Endodermal cell (in vitro differentiated cells): ENCODE measurements at regions not wholly inside any gene's neighbourhood (a gene's known extent, or its start where the extent isn't known, plus 50 kb on each side); places are given as distances from the start of the nearest gene placed in this dataset.
"Not testable (repeated sequence)": the region's sequence is repeated elsewhere in the genome, so short reads cannot be mapped to it uniquely, and the experiment has no call there.

Experiments
- DNase-seq: peaks from one replicate; pipeline ENCODE4 v3.0.0-alpha.2; 2017
- H3K27ac ChIP-seq: 2 replicates; pipeline ENCODE4 v1.5.1; 2013; ENCODE audit warnings: mild to moderate bottlenecking, low read depth, low read length, moderate library complexity
- H3K27me3 ChIP-seq: 2 replicates; pipeline ENCODE4 v1.6.1; 2013; ENCODE audit warnings: mild to moderate bottlenecking, low read length, moderate library complexity; ENCODE audit not compliant: insufficient read depth, control insufficient read depth, poor library complexity, severe bottlenecking
- H3K36me3 ChIP-seq: 2 replicates; pipeline ENCODE4 v1.7.0; 2013; ENCODE audit warnings: mild to moderate bottlenecking, low read length, moderate library complexity; ENCODE audit not compliant: control insufficient read depth, insufficient read depth
- H3K4me1 ChIP-seq: one replicate; pipeline ENCODE4 v1.7.0; 2013; ENCODE audit warnings: low read length; ENCODE audit not compliant: control insufficient read depth, insufficient read depth
- H3K4me3 ChIP-seq: 2 replicates; pipeline ENCODE4 v1.5.1; 2013; ENCODE audit warnings: mild to moderate bottlenecking, low read length, moderate library complexity
- H3K9ac ChIP-seq: 2 replicates; pipeline ENCODE4 v1.6.1; 2013; ENCODE audit warnings: mild to moderate bottlenecking, low read length, moderate library complexity; ENCODE audit not compliant: poor library complexity, severe bottlenecking; ENCODE audit errors: extremely low read depth
- H3K9me3 ChIP-seq: 2 replicates; pipeline ENCODE4 v1.6.1; 2013; ENCODE audit warnings: mild to moderate bottlenecking, low read length, moderate library complexity; ENCODE audit not compliant: control insufficient read depth
- H3K27ac Mint-ChIP-seq: 2 replicates; pipeline ENCODE4 v1.8.0; 2020; ENCODE audit warnings: mixed read lengths
- H3K27me3 Mint-ChIP-seq: 2 replicates; pipeline ENCODE4 v1.8.0; 2021; ENCODE audit warnings: mild to moderate bottlenecking, mixed read lengths; ENCODE audit not compliant: insufficient read depth
- H3K36me3 Mint-ChIP-seq: 2 replicates; pipeline ENCODE4 v1.8.0; 2020; ENCODE audit warnings: low read depth, mixed read lengths
- H3K4me1 Mint-ChIP-seq: 2 replicates; pipeline ENCODE4 v1.8.0; 2020; ENCODE audit warnings: mixed read lengths
- H3K4me3 Mint-ChIP-seq: 2 replicates; pipeline ENCODE4 v1.8.0; 2020; ENCODE audit warnings: mild to moderate bottlenecking, moderate library complexity, mixed read lengths
- H3K9me3 Mint-ChIP-seq: 2 replicates; pipeline ENCODE4 v1.8.0; 2020; ENCODE audit warnings: mild to moderate bottlenecking, mixed read lengths
- CTCF ChIP-seq: fragments of 200-600 bp; sonication (generic); conservative IDR thresholded peaks from 2 replicates; pipeline ENCODE4 v1.5.0; 2021; ENCODE audit warnings: antibody characterized with exemption, mild to moderate bottlenecking
- WGBS, 2 experiments: methylation state at CpG; one replicate each; pipeline versions ENCODE4 v1.1.5 to v1.1.7; 2013; ENCODE audit warnings: missing lambda C conversion rate in 2 of 2, mixed read lengths in 1 of 2; ENCODE audit not compliant: insufficient coverage in 1 of 2, insufficient read length in 1 of 2; 5-methylcytosine and 5-hydroxymethylcytosine counted together

DNA sequence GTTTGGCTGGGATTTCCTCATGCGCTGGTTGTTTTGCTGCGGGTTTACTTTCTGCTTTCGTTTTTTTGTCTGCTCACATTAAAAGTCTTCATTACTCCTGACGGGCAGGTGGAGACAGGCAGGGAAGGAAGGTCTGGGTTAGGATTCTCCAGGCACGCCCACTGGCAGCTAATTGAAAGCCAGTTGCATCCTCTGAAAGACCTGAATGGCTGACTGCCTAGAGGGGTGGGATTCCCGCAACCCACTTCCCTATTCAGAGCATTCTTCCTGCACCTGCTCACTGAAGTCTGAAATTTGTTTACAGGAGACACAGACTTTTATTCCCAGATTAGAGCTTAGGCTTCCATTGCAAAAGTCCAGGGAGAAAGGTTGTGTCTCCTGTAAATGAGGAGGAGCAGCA, 172.0 kb downstream of the UQCRFS1 start:
- no peak overlapping the region for H3K27ac Mint-ChIP-seq
- H3K27me3 Mint-ChIP-seq = peaks cover 27% of the 10 kb centered on the region
- peak; percentile 79 for DNase-seq
- Histone ChIP-seq H3K4me3 (no peak overlapping the region), H3K36me3 (no peaks in the 10 kb centered on the region), H3K27ac (no peak overlapping the region), H3K4me1 (no peaks in the 10 kb centered on the region), H3K9ac (no peak overlapping the region), H3K27me3 (peaks cover 11% of the 10 kb centered on the region), H3K9me3 (no peaks in the 10 kb centered on the region)
- peaks cover 21% of the 10 kb centered on the region for H3K4me1 Mint-ChIP-seq
- 43 to 64% methylated on average over 1 to 6 of the region's 6 CpGs for WGBS, 2 experiments
- H3K4me3 Mint-ChIP-seq = no peak overlapping the region
- peaks cover 8% of the 10 kb centered on the region for H3K9me3 Mint-ChIP-seq
- no peak for TF ChIP-seq CTCF
- no peaks in the 10 kb centered on the region for H3K36me3 Mint-ChIP-seq

- no peaks in the 10 kb centered on the region for H3K36me3 Mint-ChIP-seq
- no peak overlapping the region for H3K4me3 Mint-ChIP-seq
- no peak overlapping the region for H3K27ac ChIP-seq
- H3K27ac Mint-ChIP-seq = no peak overlapping the region
- 88% methylated on average over 7 of the region's 7 CpGs; no CpG with 5 or more reads in 1 of the 2 experiments for WGBS, 2 experiments
- H3K4me1 ChIP-seq = no peaks in the 10 kb centered on the region
- DNase-seq = no peak
- no peak for TF ChIP-seq CTCF
- H3K27me3 Mint-ChIP-seq = peaks cover 27% of the 10 kb centered on the region
- H3K36me3 ChIP-seq = no peaks in the 10 kb centered on the region
- H3K27me3 ChIP-seq = peaks cover 11% of the 10 kb centered on the region
- H3K4me1 Mint-ChIP-seq = peaks cover 14% of the 10 kb centered on the region
- no peaks in the 10 kb centered on the region for H3K9me3 ChIP-seq
- peaks cover 8% of the 10 kb centered on the region for H3K9me3 Mint-ChIP-seq
- no peak overlapping the region for H3K4me3 ChIP-seq
- H3K9ac ChIP-seq = no peak overlapping the region
Observed at GRCh38 chr19:29040292-29040691, 172.7 kb downstream of the UQCRFS1 start.

- H3K36me3 ChIP-seq, H3K27ac ChIP-seq, H3K9me3 ChIP-seq, H3K27ac Mint-ChIP-seq, H3K9me3 Mint-ChIP-seq, H3K9ac ChIP-seq, H3K4me3 ChIP-seq, H3K4me1 ChIP-seq, H3K4me3 Mint-ChIP-seq, DNase-seq, H3K36me3 Mint-ChIP-seq: not testable (repeated sequence)
- peaks cover 18% of the 10 kb centered on the region for H3K4me1 Mint-ChIP-seq
- 98% methylated on average over 3 of the region's 3 CpGs; no CpG with 5 or more reads in 1 of the 2 experiments for WGBS, 2 experiments
- peaks cover 11% of the 10 kb centered on the region for H3K27me3 ChIP-seq
- H3K27me3 Mint-ChIP-seq = peaks cover 27% of the 10 kb centered on the region
Observed at GRCh38 chr19:29039036-29039435, 173.9 kb downstream of the UQCRFS1 start.

DNA sequence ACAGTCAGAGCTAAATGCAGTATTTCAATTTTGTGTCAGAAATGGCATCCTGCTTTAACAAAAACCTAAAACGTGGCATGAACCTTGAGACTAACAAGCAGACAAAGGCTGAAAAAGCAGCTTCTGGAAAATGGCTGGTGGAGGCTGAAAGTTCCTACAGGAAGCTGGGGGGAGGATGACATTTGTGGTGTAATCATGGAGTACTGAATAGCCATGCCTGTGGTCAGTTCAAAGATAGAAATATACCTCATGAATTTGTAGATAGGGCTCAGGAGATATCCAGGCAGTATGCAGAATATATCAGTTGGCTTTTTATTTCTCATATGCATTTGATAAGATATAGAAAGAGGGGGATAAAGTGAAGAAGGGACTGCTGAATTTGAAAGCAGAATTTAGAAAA, 181.7 kb downstream of the UQCRFS1 start:
- H3K27me3 ChIP-seq = no peaks in the 10 kb centered on the region
- no peak overlapping the region for H3K4me3 Mint-ChIP-seq
- TF ChIP-seq CTCF = no peak

More for the DNA sequence above, 181.7 kb downstream of the UQCRFS1 start:
- no peak overlapping the region for H3K9ac ChIP-seq
- H3K27ac ChIP-seq = no peak overlapping the region
- Mint-ChIP-seq H3K27ac (no peak overlapping the region), H3K9me3 (peaks cover 14% of the 10 kb centered on the region), H3K27me3 (peaks cover 1% of the 10 kb centered on the region), H3K36me3 (no peaks in the 10 kb centered on the region), H3K4me1 (peaks cover 13% of the 10 kb centered on the region)
- H3K4me1 ChIP-seq = peaks cover 3% of the 10 kb centered on the region
- H3K9me3 ChIP-seq = peaks cover 16% of the 10 kb centered on the region
- H3K4me3 ChIP-seq = peak overlapping the region; percentile 32
- 84 to 100% methylated on average over 1 of the region's 1 CpG for WGBS, 2 experiments
- H3K36me3 ChIP-seq = no peaks in the 10 kb centered on the region
- DNase-seq = no peak
